RWPE1 (cell line): ENCODE measurements at regions not wholly inside any gene's neighbourhood (a gene's known extent, or its start where the extent isn't known, plus 50 kb on each side); places are given as distances from the start of the nearest gene placed in this dataset.
"Not testable (repeated sequence)": the region's sequence is repeated elsewhere in the genome, so short reads cannot be mapped to it uniquely, and the experiment has no call there.

Experiments
- CTCF ChIA-PET: fragments of 350-600 bp; sonication (Branson Sonifier 250); formaldehyde crosslinking; extraction: SDS; loops from one replicate; lab custom pipeline; 2021; lab: Yijun Ruan, JAX
- POLR2A ChIA-PET: fragments of 400-600 bp; formaldehyde crosslinking; extraction: SDS; loops from one replicate; lab custom pipeline; 2020; ENCODE audit warnings: antibody characterized with exemption; ENCODE audit not compliant: low non-redundant PET; lab: Yijun Ruan, JAX
- DNase-seq: peaks from one replicate; pipeline ENCODE4 v3.0.0; 2012; ENCODE audit warnings: low spot score
- H3K27ac ChIP-seq: fragments of 450-650 bp; 2 replicates; pipeline ENCODE4 v1.5.1; 2017
- CTCF ChIP-seq: fragments of 450-650 bp; conservative IDR thresholded peaks from 2 replicates; pipeline ENCODE4 v1.5.1; 2017; ENCODE audit warnings: low read depth, mild to moderate bottlenecking

DNA sequence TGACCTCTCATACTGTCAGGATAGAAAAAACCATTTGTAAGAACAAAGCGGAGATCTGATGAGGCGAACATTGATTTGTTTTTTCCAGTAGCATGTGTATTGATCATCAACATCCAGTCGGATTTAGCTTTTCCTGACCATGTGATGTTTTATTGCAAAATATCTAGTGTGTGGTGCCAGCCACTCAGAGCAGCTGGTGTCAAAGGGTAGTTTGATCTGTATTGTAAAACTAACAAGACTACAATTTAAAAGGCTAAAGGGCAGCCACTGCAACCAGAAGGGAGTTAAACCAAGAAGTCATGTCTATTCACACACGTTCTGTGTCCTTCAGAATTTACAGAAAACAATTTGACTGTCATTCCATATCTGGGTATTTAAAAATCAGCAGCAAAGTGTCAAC lies 719.0 kb upstream of the FRG1 start:
- no peak for TF ChIP-seq CTCF
- ChIA-PET POLR2A (no interaction called here), CTCF (no interaction called here)
- no peak for DNase-seq
- H3K27ac ChIP-seq, result no peak overlapping the region

DNA sequence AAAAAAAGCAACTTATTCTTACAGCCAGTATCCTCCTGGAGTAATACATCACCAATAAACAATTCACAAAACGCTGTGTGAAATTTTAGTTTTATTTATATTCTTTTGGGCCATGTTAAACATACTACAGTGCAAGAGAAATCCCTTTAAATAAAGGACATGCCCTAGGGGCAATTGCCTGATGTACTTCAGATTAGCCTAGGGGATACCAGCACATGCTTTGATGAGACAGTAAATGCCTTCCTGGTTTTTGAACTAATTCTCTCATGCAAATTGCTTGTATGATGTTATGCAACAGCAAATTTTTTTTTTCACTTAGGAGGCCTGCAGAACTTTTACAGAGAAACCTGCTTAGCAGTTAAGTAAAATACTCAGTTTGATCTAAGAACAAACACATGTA lies 711.9 kb upstream of the FRG1 start:
- CTCF ChIA-PET, result interaction anchor here (0.6 kb wide), 1 partner anchor 897 kb away, joined by 3 read pairs; no protein-coding TSS in a partner anchor
- POLR2A ChIA-PET, result no interaction called here
- no peak for TF ChIP-seq CTCF
- no peak overlapping the region for H3K27ac ChIP-seq
- DNase-seq, result no peak

DNA sequence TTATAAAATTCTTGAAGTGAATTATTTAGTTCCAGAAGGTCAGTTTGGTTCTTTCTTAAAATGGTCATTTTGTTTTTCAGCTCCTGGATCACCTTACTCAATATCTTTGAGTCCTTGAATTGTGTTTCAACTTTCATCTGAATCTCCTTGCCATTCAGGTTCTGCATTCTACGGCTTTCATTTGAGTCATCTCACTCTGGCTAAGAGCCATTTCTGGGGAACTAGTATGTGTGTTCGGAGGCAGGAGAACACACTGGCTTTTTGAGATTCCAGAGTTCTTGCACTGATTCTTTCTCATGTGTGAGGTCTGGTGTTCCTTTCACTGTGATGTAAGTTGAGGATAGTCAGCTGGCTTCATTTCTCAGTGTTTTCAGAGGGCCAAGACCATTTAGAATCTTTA lies 708.4 kb upstream of the FRG1 start:
- CTCF ChIA-PET, result interaction anchor here (0.6 kb wide), 1 partner anchor 25 kb away, joined by 3 read pairs; no protein-coding TSS in a partner anchor
- TF ChIP-seq CTCF, result no peak
- no peak for DNase-seq
- POLR2A ChIA-PET, result no interaction called here
- no peak overlapping the region for H3K27ac ChIP-seq

GRCh38 chr4:189233754-189234153 lies 706.9 kb upstream of the FRG1 start:
- DNase-seq, POLR2A ChIA-PET, CTCF ChIA-PET, H3K27ac ChIP-seq: not testable (repeated sequence)

- DNase-seq, POLR2A ChIA-PET, H3K27ac ChIP-seq, CTCF ChIA-PET: not testable (repeated sequence)
Measured at GRCh38 chr4:189234948-189235347, 705.7 kb upstream of the FRG1 start.

DNA sequence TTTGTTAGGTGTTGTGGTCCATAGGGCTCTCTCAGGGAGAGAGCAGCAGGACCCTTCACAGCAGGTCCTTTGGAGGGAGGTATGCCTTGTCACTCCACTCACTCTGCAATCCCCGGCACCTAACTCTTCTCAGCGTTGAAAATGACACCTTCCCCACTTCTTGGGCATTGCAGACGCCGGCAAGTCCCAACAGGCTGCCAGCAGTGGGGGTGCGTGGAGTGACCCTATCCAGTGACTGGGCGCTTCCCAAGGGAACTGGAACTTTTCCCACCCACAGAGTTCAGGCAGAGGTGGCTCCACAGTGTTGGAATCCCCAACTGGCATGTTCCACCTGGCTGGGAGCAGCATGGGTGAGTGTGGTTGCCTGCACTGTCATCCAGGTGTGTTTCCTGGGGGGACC lies 705.1 kb upstream of the FRG1 start:
- TF ChIP-seq CTCF, result no peak
- no peak overlapping the region for H3K27ac ChIP-seq
- ChIA-PET CTCF (no interaction called here), POLR2A (no interaction called here)
- DNase-seq, result no peak

DNA sequence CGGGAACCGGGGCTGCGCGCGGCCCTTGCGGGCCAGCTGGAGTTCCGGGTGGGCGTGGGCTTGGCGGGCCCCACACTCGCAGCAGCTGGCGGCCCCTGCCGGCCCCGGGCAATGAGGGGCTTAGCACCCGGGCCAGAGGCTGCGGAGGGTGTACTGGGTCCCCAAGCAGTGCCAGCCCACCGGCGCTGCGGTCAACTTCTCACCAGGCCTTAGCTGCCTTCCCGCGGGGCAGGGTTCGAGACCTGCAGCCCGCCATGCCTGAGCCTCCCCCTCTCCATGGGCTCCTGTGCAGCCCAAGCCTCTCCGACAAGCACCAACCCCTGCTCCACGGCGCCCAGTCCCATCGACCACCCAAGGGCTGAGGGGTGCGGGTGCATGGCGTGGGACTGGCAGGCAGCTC lies 704.4 kb upstream of the FRG1 start:
- POLR2A ChIA-PET, H3K27ac ChIP-seq, CTCF ChIA-PET, DNase-seq: not testable (repeated sequence)

DNA sequence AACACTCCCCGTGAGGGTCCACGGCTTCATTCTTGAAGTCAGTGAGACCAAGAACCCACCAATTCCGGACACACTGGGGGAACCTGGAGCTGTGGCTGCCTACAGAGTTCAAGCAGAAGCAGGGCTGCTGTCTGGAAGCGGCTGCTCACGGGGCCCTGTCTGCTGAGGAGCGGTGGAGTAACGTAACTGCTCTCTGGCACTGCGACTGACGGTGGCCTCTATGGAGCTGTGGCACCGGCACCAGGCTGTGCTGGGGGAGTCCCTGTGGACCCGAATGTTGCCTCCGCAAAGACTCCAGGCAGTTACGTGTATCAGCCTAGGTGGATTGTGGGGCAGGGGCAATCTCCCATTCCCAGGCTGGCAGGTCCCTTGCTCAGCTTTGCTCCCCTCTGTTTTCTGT lies 703.3 kb upstream of the FRG1 start:
- no peak for TF ChIP-seq CTCF
- no peak for DNase-seq
- ChIA-PET CTCF (no interaction called here), POLR2A (no interaction called here)
- H3K27ac ChIP-seq, result no peak overlapping the region
